ENCODE measurements at regions not wholly inside any gene's neighbourhood (a gene's known extent, or its start where the extent isn't known, plus 50 kb on each side); places are given as distances from the start of the nearest gene placed in this dataset.
"Not testable (repeated sequence)": the region's sequence is repeated elsewhere in the genome, so short reads cannot be mapped to it uniquely, and the experiment has no call there.

DNA sequence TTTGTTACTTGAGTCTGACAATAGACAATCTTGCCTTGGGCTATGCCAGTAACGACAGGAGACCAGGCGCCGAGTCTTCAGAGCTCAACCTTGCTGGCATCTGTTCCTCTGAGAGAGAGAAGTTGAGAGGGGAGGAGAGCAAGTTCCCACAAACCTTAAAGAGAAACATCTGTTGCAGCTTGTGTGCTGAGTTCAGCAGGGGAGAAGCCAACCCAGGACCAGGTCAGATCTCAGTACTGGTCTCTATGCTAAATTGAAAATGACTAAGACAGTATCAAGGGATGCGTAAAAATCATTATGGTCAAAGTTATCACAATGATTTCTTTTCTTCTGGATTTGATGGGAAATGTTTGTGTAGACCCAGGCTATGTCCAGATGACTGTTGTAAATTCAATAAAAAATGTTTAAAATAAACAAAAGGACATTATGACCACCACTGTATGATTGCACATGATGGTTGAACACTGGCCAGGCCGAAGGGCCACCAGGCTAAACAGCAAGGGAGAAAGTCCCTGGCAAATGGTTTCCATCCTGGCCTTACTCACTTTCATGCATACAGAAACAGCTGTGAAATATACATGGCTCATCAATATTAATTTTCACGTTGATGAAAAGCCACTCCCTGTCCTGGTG is 100.3 kb upstream of the PMAIP1 start:
- DNase-seq = no peak

DNA sequence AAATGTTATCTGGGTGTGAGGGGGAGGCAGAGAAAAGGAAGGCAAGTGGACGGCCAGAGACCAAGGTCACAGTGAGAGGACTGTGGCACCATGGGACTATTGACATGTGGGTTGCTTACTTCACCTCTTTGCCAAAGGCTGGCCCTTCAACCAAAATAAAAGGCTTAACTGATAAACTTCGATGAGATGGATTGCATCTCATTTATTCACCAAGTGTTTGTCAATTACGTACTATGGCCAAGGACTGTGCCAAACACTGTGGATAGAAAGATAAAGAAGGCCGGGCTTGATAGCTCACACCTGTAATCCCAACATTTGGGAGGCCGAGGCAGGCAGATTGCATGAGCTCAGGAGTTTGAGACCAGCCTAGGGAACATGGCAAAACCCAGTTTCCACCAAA is 98.7 kb upstream of the CCBE1 start:
- no peak for DNase-seq

- no peak for DNase-seq
These were observed 95.1 kb upstream of the CCBE1 start for GRCh38 chr18:59792353-59792752.

- DNase-seq = not testable (repeated sequence)
These were observed 93.2 kb upstream of the CCBE1 start for GRCh38 chr18:59790346-59790936.

DNA sequence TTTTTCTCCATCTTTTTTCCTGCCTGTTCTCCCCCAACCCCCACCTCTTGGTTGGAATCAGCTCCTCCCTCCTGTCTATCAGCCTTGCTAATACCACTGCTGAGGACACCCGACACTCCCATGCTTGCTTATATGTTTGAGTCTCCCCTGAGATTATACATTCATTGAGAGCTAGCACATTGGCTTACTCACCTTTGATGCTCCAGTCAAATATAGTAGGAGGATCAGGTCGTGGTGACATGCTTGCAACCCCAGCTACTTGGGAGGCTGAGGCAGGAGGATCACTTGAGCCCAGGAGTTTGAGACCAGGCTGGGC is 91.5 kb upstream of the CCBE1 start:
- DNase-seq = no peak

DNA sequence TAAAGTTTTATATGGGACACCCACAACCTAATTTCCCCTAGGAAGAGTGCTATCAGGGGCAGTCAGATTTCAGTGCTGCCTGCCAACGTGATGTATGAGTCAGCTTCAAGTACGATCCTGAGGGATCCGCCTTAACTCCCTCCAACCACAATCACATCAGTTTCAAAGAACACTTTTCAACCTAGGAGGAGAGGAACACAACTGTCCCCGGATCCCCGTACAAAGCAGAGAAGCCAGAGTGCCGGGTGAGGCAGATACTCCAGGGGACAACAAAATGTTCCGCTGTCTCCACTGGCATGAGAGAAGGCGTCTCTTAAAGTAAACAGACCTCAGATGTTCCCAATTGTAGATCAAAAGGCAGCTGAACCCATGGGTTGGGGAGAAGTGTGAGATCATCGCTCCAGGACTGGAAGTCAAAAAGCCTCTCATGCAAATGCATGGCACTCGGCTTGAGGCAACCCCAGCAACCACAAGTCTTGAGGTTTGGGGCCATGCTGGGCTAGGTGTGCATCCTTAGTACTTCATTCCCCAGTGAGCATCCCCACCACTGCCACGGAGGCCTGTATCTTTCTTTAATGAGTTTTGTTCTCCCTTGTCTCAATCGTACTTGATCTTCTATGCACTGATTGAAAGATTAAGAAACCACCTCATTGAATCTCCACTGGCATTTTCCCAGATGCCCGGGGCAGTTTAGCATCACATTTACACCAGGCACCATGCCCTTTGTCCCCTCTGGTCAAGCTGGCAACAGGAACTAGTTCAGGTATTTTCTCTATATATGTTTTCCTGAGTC is 91.0 kb upstream of the CCBE1 start:
- no peak for DNase-seq

GRCh38 chr18:59784694-59785093 is 87.5 kb upstream of the CCBE1 start:
- no peak for DNase-seq

DNA sequence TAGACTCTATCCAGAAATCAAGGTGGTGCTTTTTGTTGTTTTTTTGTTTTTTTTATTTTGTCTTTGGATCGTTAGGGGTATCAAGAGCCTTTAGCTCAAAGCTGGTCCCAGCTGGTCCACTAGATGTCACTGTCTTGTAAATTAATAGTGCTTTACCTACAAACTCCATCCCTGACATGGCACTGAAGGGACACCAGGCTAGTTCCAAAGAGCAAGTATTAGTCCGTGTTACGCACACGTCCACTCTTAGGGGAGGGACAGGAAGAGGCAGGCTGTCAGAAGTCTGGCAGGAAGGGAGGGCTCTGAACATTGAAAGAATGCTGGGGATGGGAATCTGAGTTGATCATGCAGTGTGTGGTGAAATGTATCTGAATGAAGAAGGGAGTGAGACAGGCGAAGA is 85.9 kb upstream of the CCBE1 start:
- DNase-seq = peak in 1 of 2 donors; percentile 1

- DNase-seq = no peak
These were observed 82.8 kb upstream of the CCBE1 start for GRCh38 chr18:59779979-59780378.

DNA sequence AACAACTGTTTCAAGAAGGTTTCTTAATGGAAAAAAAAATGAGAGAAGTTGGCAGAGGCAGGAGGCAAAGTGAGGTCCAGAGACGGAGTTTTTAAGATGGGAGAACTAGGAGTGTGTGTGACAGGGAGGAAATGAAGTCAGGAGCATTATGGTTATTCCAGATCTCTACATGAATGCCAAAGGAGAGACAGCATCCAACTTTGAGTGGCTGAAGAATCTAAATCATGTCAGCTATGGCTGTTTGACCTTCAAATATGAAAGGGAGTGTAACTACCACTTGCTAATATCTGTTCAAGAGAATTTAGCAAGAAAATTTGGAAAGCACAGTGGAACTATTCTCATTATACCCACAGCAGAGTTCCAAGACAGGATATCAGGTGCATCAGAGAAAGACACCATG is 81.2 kb upstream of the CCBE1 start:
- no peak for DNase-seq

- no peak for DNase-seq
These were observed 80.4 kb upstream of the CCBE1 start for GRCh38 chr18:59777636-59778035.

GRCh38 chr18:59769129-59769865 is 72.1 kb upstream of the CCBE1 start:
- no peak for DNase-seq

GRCh38 chr18:59768409-59768808 is 71.2 kb upstream of the CCBE1 start:
- no peak for DNase-seq

GRCh38 chr18:59767732-59768131 is 70.5 kb upstream of the CCBE1 start:
- DNase-seq = no peak

- DNase-seq = no peak
These were observed 68.1 kb upstream of the CCBE1 start for GRCh38 chr18:59765343-59765742.

- no peak for DNase-seq
These were observed 67.1 kb upstream of the CCBE1 start for GRCh38 chr18:59764281-59764680.

DNA sequence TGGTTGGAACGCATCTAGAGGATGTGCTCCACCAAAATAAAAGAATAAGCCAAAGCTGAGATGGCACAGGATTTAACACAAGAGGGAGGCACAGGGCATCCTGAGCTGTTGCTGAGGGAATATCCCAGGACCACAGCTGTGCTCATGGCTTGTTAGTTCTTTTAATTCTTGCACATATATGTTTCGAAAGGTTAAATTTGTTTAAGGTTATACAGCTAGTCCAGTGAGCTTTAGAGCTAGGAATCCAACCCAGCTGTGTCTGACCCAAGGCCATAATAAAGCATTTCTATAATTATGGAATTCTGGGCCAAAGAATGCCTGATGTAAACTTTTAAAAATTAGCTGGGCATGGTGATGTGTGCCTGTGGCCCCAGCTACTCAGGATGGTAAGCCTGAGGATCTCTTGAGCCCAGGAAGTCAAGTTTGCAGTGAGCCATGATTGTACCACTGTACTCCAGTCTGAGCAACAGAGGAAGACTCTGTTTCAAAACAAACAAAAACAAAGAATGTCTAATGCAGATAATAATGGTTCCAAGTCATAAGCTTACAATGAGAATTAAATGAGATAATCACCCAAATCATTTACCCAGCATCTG is 66.4 kb upstream of the CCBE1 start:
- DNase-seq = no peak

DNA sequence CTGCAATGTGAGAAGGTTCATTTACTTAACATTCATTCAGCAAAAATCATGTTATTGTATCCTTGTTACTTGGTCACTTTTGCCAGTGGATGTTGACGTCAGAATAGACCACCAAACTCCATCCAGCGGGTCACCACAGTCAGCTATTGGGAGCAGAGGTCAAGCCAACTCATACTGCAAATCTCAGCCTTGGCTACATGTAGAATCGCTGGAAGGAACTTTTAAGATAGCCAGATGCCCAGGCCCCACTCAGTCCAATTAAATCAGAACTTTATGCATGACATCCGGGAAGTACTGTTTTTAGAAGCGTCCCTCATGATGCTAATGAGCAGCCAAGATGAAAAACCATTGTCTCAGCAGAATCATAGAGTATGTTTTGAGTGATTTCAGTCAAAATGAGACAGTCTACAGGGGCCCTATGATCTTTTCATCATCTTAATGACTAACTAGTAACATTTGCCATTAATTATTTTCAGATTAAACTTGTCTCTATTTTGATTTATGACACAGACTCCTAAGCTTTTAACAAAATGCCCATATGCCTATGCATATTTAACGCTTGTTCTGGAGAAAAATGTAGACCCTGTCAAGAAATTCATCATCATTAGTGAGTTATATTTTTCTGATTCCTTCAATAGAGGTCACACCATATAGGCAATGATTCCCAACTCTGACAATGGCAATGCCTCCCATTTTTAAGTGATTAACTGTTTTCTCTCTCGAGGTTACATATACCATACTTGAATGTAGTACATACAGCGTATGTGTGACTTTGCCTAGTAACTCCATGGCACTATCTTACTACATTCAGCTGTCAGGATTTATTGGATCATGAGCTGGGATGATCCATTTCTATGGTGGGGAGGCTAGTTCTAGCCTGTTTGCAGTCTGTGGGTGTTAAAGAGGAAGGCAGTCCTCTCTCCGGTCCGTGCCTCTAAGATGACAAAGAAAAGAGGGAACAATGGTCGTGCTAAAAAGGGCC is 63.7 kb upstream of the CCBE1 start:
- DNase-seq = no peak

- DNase-seq = no peak
These were observed 63.0 kb upstream of the CCBE1 start for GRCh38 chr18:59760212-59760611.

DNA sequence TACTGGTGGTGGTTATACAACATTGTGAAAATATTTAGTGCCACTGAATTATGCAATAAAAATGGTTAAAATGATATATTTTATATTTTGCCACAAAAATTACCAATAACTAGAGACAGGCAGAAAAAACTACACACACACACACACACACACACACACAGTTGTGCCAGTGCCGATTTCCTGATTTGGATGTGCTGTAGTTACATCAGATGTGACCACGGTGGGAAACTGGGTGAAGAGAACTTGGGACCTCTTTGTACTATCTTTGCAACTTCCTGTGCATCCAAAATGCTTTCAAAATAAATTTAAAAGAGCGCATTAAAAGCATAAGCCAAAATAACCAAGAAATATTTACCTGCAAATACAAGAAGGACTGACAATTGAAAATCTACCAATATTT is 61.6 kb upstream of the CCBE1 start:
- no peak for DNase-seq

DNA sequence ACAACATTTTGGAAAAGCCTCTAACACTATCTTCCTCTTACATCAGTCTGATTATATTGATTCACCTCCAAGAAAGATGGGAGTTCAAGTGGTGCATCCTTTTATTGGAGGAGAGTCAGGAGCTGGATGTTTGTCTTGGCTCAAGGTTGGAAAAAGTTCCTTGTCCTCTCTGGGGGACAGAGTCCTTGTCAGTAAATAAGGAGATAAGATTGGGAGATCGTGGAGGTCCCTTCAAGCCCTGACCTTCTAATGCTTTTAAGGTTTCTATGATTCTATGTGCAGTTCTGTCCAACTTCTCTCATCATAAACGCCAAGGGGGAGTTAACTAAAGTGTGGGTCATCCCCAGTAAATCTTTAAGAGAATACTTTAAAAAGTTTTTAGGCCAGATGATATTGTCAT is 60.9 kb upstream of the CCBE1 start:
- no peak for DNase-seq

DNA sequence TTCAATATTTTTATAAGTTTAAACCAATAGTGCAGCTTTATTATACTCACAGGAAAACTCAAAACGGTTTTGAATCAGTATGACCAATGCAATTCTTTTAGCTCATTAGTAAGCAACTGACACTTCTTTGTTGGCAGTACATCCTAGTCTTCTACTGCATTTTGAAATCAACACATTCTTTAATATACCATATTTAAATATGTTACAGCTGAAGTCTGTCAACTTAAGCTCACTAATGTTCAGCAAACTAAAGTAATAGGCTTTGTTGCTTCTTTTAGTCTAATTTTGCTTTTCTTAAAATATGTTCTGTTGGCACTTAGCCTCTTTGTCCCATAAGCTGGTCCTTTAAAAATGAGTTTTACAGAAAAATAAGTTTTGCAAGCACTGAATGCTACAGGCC is 55.4 kb upstream of the CCBE1 start:
- DNase-seq = no peak
